HepG2 (cell line): ENCODE measurements at regions not wholly inside any gene's neighbourhood (a gene's known extent, or its start where the extent isn't known, plus 50 kb on each side); places are given as distances from the start of the nearest gene placed in this dataset.

ENCODE experiments used
- ATAC-seq: fragments of 200-7000 bp; cut with Tn5 transposase; 3 replicates; pipeline ENCODE4 v1.9.1; 2020; ENCODE audit warnings: mild to moderate bottlenecking, moderate library complexity
- BruUV-seq: library from RNA; stranded (reverse); fragments of 400-500 nt; replicated peaks from 2 replicates; lab custom pipeline; 2021; lab: Mats Ljungman, UMichigan
- CTCF ChIA-PET: fragments of 300-600 bp; formaldehyde crosslinking; extraction: SDS; loops from one replicate; lab custom pipeline; 2021; ENCODE audit warnings: low total read pairs, inconsistent platforms, low intra/inter-chr PET ratio; lab: Yijun Ruan, JAX
- POLR2A ChIA-PET: fragments of 350-600 bp; sonication (Branson Sonifier 250); formaldehyde crosslinking; loops from one replicate; lab custom pipeline; 2020; ENCODE audit warnings: antibody characterized with exemption, inconsistent platforms; lab: Yijun Ruan, JAX
- DNase-seq: peaks from one replicate; pipeline ENCODE4 v3.0.0-alpha.2; 2015; ENCODE audit warnings: low spot score
- FAIRE-seq: peaks from 3 replicates; lab custom pipeline; 2011; peaks lifted over from hg19 to GRCh38; lab: Jason Lieb, UNC
- H2AFZ ChIP-seq: one replicate; pipeline ENCODE4 v1.6.1; 2011; ENCODE audit warnings: low read length, inconsistent platforms
- H3K27ac ChIP-seq: fragments of 300-600 bp; 3 replicates; pipeline ENCODE4 v1.8.0; 2011; ENCODE audit warnings: mixed run types, mild to moderate bottlenecking, mixed read lengths, low read length, inconsistent platforms; ENCODE audit not compliant: insufficient read depth; ENCODE audit errors: extremely low read length
- H3K27me3 ChIP-seq, 2 experiments: fragments of 200-600 bp in 1 of 2; 2 replicates in 1 of 2; 3 replicates in 1 of 2; pipeline versions ENCODE4 v1.6.0 to v1.8.0; 2011; ENCODE audit warnings: low read length in 2 of 2, mild to moderate bottlenecking in 2 of 2, moderate library complexity in 2 of 2, inconsistent platforms in 1 of 2; ENCODE audit not compliant: insufficient read depth in 2 of 2, control insufficient read depth in 1 of 2
- H3K36me3 ChIP-seq, 2 experiments: fragments of 200-600 bp in 1 of 2; replicated peaks in 1 of 2; 2 replicates in 1 of 2; 3 replicates in 1 of 2; pipeline versions ENCODE4 v1.5.1 to v1.8.0; 2011; ENCODE audit warnings: low read length in 2 of 2, inconsistent platforms in 1 of 2; ENCODE audit not compliant: insufficient read depth in 2 of 2, control insufficient read depth in 1 of 2
- H3K4me1 ChIP-seq: 2 replicates; pipeline ENCODE4 v1.5.1; 2012; ENCODE audit warnings: low read length, inconsistent platforms; ENCODE audit not compliant: insufficient read depth
- H3K4me2 ChIP-seq: 2 replicates; pipeline ENCODE4 v1.6.0; 2011; ENCODE audit warnings: low read depth, low read length, inconsistent platforms
- H3K4me3 ChIP-seq, 3 experiments: fragments of 200-600 bp in 1 of 3; sonication (generic), shearing (Covaris generic) in 1 of 3; replicated peaks in 1 of 3; 2 replicates each; pipeline ENCODE4 v1.5.1; 2011 to 2016; ENCODE audit warnings: low read length in 3 of 3, inconsistent platforms in 2 of 3, low read depth in 2 of 3, mild to moderate bottlenecking in 2 of 3, control low read depth in 1 of 3, mixed read lengths in 1 of 3; ENCODE audit not compliant: insufficient read depth in 1 of 3
- H3K79me2 ChIP-seq: one replicate; pipeline ENCODE4 v1.6.1; 2011; ENCODE audit warnings: low read length, inconsistent platforms; ENCODE audit not compliant: insufficient read depth
- H3K9ac ChIP-seq: 2 replicates; pipeline ENCODE4 v1.6.0; 2011; ENCODE audit warnings: mild to moderate bottlenecking, low read depth, low read length, inconsistent platforms; ENCODE audit not compliant: insufficient read depth
- H3K9me3 ChIP-seq: 2 replicates; pipeline ENCODE4 v1.5.1; 2012; ENCODE audit warnings: mild to moderate bottlenecking, low read length
- H4K20me1 ChIP-seq: 2 replicates; pipeline ENCODE4 v1.6.0; 2011; ENCODE audit warnings: inconsistent platforms, mild to moderate bottlenecking, low read length, moderate library complexity; ENCODE audit not compliant: insufficient read depth
- ARNT2 ChIP-seq: sonication (generic); formaldehyde crosslinking; IDR thresholded peaks from 2 replicates; pipeline ENCODE4 v1.8.0; 2022; ENCODE audit warnings: mild to moderate bottlenecking, low read depth, missing genetic modification reagents, moderate library complexity
- DMAP1 ChIP-seq: IDR thresholded peaks from 2 replicates; pipeline ENCODE4 v1.6.1; 2016
- HDAC1 ChIP-seq: sonication (generic); formaldehyde crosslinking; IDR thresholded peaks from 2 replicates; pipeline ENCODE4 v1.5.1; 2020; ENCODE audit warnings: mild to moderate bottlenecking, missing genetic modification reagents
- HMG20A ChIP-seq: IDR thresholded peaks from 2 replicates; pipeline ENCODE4 v1.6.1; 2016; ENCODE audit warnings: borderline replicate concordance
- HNF4A ChIP-seq: sonication (generic); formaldehyde crosslinking; IDR thresholded peaks from 2 replicates; pipeline ENCODE4 v1.4.0; 2020; ENCODE audit warnings: missing genetic modification reagents
- MTA1 ChIP-seq: sonication (generic); formaldehyde crosslinking; IDR thresholded peaks from 2 replicates; pipeline ENCODE4 v1.4.0; 2020; ENCODE audit warnings: missing genetic modification reagents, mild to moderate bottlenecking, borderline replicate concordance
- MTERF4 ChIP-seq: sonication (generic); formaldehyde crosslinking; IDR thresholded peaks from 2 replicates; pipeline ENCODE4 v1.8.0; 2023; ENCODE audit warnings: mild to moderate bottlenecking, missing genetic modification reagents
- POLR2AphosphoS2 ChIP-seq: IDR thresholded peaks from 2 replicates; pipeline ENCODE4 v1.6.1; 2011; ENCODE audit warnings: low read depth, low read length, improper control_type of control experiment
- RBFOX2 ChIP-seq: fragments of 200-400 bp; formaldehyde crosslinking; IDR thresholded peaks from 2 replicates; pipeline ENCODE4 v1.6.1; 2017; ENCODE audit warnings: low read depth, mild to moderate bottlenecking, low read length
- RXRA ChIP-seq: sonication (generic); formaldehyde crosslinking; IDR thresholded peaks from 2 replicates; pipeline ENCODE4 v1.5.1; 2020; ENCODE audit warnings: missing genetic modification reagents
- TBP ChIP-seq: sonication (generic); formaldehyde crosslinking; IDR thresholded peaks from 2 replicates; pipeline ENCODE4 v1.5.0; 2020; ENCODE audit warnings: missing genetic modification reagents
- TERF1 ChIP-seq: sonication (generic); formaldehyde crosslinking; IDR thresholded peaks from 2 replicates; pipeline ENCODE4 v1.8.0; 2022; ENCODE audit warnings: mild to moderate bottlenecking, missing genetic modification reagents, moderate library complexity
- WIZ ChIP-seq: sonication (generic); formaldehyde crosslinking; IDR thresholded peaks from 2 replicates; pipeline ENCODE4 v1.5.1; 2020; ENCODE audit warnings: mild to moderate bottlenecking, missing genetic modification reagents
- ZNF333 ChIP-seq: sonication (generic); formaldehyde crosslinking; IDR thresholded peaks from 2 replicates; pipeline ENCODE4 v1.4.0; 2020; ENCODE audit warnings: mild to moderate bottlenecking, missing genetic modification reagents, borderline replicate concordance
- ZNF446 ChIP-seq: sonication (generic); formaldehyde crosslinking; IDR thresholded peaks from 2 replicates; pipeline ENCODE4 v1.5.0; 2020; ENCODE audit warnings: mild to moderate bottlenecking, missing genetic modification reagents
- ZNF563 ChIP-seq: sonication (generic); formaldehyde crosslinking; IDR thresholded peaks from 2 replicates; pipeline ENCODE4 v1.8.0; 2022; ENCODE audit warnings: mild to moderate bottlenecking, moderate library complexity, missing genetic modification reagents
- ZZZ3 ChIP-seq: sonication (generic); formaldehyde crosslinking; IDR thresholded peaks from 2 replicates; pipeline ENCODE4 v1.4.0; 2020; ENCODE audit warnings: missing genetic modification reagents, mild to moderate bottlenecking, borderline replicate concordance
- WGBS: methylation state at CpG from one replicate; pipeline ENCODE4 v1.1.6; 2017; ENCODE audit warnings: low lambda C conversion rate; 5-methylcytosine and 5-hydroxymethylcytosine counted together
- in situ Hi-C: cut with HindIII; loops from 2 replicates; pipeline ENCODE4 v1.10.0; 2017; ENCODE audit warnings: low pct_unique_long_range_greater_than_20kb; ENCODE audit not compliant: extremely low pct_ligation_motif_present
- intact Hi-C: fragments of 100-400 bp; cut with micrococcal nuclease; formaldehyde crosslinking; loops from one replicate; pipeline ENCODE4 v1.10.0; 2022; ENCODE audit not compliant: unreplicated experiment
- TF ChIP-seq, protein P1 (sequence below): sonication (generic); formaldehyde crosslinking; IDR thresholded peaks from 2 replicates; pipeline ENCODE4 v1.8.0; 2022; ENCODE audit warnings: missing genetic modification reagents, mild to moderate bottlenecking, inconsistent platforms, borderline replicate concordance
- TF ChIP-seq, protein P2 (sequence below): sonication (generic); formaldehyde crosslinking; IDR thresholded peaks from 2 replicates; pipeline ENCODE4 v1.4.0; 2020; ENCODE audit warnings: missing genetic modification reagents, borderline replicate concordance

- Histone ChIP-seq H3K4me1 (no peaks in the 10 kb centered on the region), H3K27me3 (no peaks in the 10 kb centered on the region; a peak in 1 of 5 replicates), H3K9me3 (no peaks in the 10 kb centered on the region; the same call in 1 of the 2 replicates), H3K4me2 (no peak overlapping the region), H3K9ac (no peak overlapping the region), H2AFZ (no peak overlapping the region), H3K79me2 (no peaks in the 10 kb centered on the region), H4K20me1 (no peaks in the 10 kb centered on the region), H3K4me3 (no peak overlapping the region), H3K27ac (no peak overlapping the region), H3K36me3 (no peaks in the 10 kb centered on the region)
- in situ Hi-C loops = no loop called here
- intact Hi-C loops = no loop called here
- ChIA-PET POLR2A (no interaction called here), CTCF (no interaction called here)
- ATAC-seq (no peak), FAIRE-seq (no peak), DNase-seq (no peak)
- TF ChIP-seq, protein P1, sequence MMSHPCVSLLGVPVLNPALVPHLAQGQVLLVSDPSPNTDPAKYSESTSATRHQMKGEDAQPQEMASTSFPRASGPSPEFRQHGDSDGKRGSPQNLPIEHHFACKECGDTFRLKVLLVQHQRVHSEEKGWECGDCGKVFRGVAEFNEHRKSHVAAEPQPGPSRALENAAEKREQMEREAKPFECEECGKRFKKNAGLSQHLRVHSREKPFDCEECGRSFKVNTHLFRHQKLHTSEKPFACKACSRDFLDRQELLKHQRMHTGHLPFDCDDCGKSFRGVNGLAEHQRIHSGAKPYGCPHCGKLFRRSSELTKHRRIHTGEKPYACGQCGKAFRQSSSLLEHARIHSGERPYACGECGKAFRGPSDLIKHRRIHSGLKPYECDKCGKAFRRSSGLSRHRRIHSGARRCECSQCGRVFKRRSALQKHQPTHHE (CRISPR knock-in tag) = no peak
- TF ChIP-seq HMG20A (CRISPR knock-in tag) (no peak), DMAP1 (no peak), HNF4A (CRISPR knock-in tag) (no peak), WIZ (CRISPR knock-in tag) (no peak), ZZZ3 (CRISPR knock-in tag) (no peak), TBP (CRISPR knock-in tag) (no peak), HDAC1 (CRISPR knock-in tag) (no peak), MTERF4 (CRISPR knock-in tag) (no peak), MTA1 (no peak), ZNF446 (CRISPR knock-in tag) (no peak), RBFOX2 (no peak), ARNT2 (no peak), POLR2AphosphoS2 (no peak), ZNF333 (CRISPR knock-in tag) (no peak), TERF1 (no peak), ZNF563 (no peak), RXRA (CRISPR knock-in tag) (no peak)
- TF ChIP-seq, protein P2, sequence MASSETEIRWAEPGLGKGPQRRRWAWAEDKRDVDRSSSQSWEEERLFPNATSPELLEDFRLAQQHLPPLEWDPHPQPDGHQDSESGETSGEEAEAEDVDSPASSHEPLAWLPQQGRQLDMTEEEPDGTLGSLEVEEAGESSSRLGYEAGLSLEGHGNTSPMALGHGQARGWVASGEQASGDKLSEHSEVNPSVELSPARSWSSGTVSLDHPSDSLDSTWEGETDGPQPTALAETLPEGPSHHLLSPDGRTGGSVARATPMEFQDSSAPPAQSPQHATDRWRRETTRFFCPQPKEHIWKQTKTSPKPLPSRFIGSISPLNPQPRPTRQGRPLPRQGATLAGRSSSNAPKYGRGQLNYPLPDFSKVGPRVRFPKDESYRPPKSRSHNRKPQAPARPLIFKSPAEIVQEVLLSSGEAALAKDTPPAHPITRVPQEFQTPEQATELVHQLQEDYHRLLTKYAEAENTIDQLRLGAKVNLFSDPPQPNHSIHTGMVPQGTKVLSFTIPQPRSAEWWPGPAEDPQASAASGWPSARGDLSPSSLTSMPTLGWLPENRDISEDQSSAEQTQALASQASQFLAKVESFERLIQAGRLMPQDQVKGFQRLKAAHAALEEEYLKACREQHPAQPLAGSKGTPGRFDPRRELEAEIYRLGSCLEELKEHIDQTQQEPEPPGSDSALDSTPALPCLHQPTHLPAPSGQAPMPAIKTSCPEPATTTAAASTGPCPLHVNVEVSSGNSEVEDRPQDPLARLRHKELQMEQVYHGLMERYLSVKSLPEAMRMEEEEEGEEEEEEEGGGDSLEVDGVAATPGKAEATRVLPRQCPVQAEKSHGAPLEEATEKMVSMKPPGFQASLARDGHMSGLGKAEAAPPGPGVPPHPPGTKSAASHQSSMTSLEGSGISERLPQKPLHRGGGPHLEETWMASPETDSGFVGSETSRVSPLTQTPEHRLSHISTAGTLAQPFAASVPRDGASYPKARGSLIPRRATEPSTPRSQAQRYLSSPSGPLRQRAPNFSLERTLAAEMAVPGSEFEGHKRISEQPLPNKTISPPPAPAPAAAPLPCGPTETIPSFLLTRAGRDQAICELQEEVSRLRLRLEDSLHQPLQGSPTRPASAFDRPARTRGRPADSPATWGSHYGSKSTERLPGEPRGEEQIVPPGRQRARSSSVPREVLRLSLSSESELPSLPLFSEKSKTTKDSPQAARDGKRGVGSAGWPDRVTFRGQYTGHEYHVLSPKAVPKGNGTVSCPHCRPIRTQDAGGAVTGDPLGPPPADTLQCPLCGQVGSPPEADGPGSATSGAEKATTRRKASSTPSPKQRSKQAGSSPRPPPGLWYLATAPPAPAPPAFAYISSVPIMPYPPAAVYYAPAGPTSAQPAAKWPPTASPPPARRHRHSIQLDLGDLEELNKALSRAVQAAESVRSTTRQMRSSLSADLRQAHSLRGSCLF (CRISPR knock-in tag) = no peak
- BruUV-seq = no TSS peak
- 4% methylated on average over 2 of the region's 2 CpGs for WGBS
These were observed 307.8 kb upstream of the SMIM21 start for GRCh38 chr18:75735291-75735690.
